GM23338 (cell line): ENCODE measurements at regions not wholly inside any gene's neighbourhood (a gene's known extent, or its start where the extent isn't known, plus 50 kb on each side); places are given as distances from the start of the nearest gene placed in this dataset.

Experiments used
- CTCF ChIP-seq, 2 experiments: fragments of 200-600 bp in 1 of 2; sonication (generic) in 1 of 2; conservative IDR thresholded peaks; 2 replicates each; pipeline versions ENCODE4 v1.5.1 to v1.6.1; 2016 to 2017; ENCODE audit warnings: antibody characterized with exemption in 2 of 2, low read depth in 2 of 2, mild to moderate bottlenecking in 2 of 2, moderate library complexity in 1 of 2
- POLR2AphosphoS5 ChIP-seq: IDR thresholded peaks from 2 replicates; pipeline ENCODE4 v1.6.1; 2016; ENCODE audit warnings: antibody characterized with exemption, low read depth

- TF ChIP-seq POLR2AphosphoS5 (no peak), CTCF (conservative IDR thresholded peaks at IDR 0.05; ENCODE audit: low read depth in 2 of 2) (no peak)
Observed at GRCh38 chr7:25469669-25470068, 241.4 kb upstream of the NPVF start.
